GM18867 (cell line): ENCODE measurements at regions not wholly inside any gene's neighbourhood (a gene's known extent, or its start where the extent isn't known, plus 50 kb on each side); places are given as distances from the start of the nearest gene placed in this dataset.

Source experiments
- ATAC-seq: cut with Tn5 transposase; IDR thresholded peaks from one replicate; pipeline ENCODE4 v1.9.1; 2021; ENCODE audit warnings: mild to moderate bottlenecking, moderate library complexity; ENCODE audit not compliant: unreplicated experiment

- no peak for ATAC-seq
Measured at GRCh38 chr11:95295382-95296149, 64.6 kb upstream of the SESN3 start.

GRCh38 chr11:95294701-95295100, 63.7 kb upstream of the SESN3 start:
- ATAC-seq: no peak

GRCh38 chr11:95293116-95293515, 62.1 kb upstream of the SESN3 start:
- ATAC-seq: no peak

DNA sequence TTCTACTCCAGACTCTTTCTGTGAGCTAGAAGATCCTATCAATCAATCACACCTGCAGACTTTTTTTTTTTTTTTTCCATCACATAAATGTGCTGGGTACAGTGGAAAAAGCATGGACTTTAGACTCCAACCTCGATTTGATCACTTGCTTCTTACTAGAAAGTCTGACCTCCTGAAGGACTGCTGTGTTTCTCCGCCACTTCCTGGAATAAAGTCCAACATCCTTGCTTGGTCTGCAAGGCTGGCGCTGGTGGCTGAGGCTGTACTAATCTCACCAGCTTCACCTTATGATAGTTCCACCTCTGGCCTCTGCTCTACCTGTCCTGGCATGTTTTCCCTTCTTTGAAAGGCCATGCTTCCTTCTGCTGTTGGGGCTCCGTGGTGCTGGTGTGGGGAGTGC, 60.9 kb upstream of the SESN3 start:
- ATAC-seq: no peak

- no peak for ATAC-seq
Measured at GRCh38 chr11:95289378-95290101, 58.5 kb upstream of the SESN3 start.

DNA sequence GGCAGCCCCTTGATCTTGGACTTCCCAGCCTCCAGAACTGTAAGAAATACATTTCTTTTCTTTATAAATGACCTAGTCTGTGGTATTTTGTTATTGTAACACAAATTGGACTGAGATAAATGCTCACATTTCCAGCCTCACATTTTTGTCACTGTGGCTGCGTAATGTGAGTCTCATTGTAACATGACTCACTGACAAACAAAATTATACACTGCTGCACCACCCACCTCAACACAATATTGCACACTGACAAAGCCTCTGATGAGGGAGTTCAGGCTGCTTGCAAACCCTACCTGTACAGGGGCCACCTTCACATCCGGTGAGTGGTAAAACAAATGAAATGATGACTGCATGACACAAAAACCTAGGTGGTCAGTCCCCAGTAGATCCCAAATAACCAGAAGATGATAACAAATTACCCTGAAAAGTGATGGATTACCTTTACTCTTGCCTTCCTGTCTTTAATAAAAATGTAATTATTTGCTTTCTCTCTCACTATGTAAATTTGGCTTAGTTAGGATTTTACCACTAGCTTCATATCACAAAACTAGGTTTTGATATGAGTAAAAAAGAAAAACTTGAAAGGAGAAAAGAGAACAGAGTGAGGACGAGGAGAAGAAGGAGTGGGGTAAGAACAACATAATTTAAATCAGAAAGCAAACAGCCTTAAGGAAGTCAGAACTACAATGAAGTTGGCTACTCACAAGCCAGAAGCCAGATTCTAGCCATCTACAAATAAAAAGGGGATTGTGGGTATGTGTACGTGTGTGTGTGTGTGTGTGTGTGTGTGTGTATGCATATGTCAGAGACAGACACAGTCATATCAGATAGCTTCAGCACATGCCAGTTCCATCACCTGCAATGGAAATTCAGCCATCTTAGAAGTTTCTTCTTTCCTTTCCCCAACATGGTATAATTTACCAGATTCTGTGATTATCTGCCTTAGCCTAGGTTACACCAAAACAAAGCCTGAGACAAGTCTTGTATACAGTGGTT, 53.4 kb upstream of the SESN3 start:
- ATAC-seq: no peak

DNA sequence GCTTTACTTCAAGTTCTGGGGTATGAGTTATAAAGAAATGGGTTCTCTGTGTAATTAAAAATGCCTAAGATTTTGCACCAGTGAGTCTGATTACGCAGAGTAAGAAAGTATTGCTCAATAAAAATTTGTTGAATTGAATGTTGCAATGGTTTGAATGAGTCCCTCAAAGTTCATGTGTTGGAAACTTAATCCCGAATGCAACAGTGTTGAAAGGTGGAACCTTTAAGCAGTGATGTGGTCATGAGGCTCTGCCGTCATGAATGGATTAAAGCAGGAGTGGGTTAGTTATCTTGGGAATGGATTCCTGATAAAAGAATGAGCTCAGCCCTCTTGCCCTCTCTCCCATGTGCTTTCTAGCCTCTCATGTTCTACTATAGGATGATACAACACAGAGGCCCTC, 52.6 kb upstream of the SESN3 start:
- ATAC-seq: no peak

DNA sequence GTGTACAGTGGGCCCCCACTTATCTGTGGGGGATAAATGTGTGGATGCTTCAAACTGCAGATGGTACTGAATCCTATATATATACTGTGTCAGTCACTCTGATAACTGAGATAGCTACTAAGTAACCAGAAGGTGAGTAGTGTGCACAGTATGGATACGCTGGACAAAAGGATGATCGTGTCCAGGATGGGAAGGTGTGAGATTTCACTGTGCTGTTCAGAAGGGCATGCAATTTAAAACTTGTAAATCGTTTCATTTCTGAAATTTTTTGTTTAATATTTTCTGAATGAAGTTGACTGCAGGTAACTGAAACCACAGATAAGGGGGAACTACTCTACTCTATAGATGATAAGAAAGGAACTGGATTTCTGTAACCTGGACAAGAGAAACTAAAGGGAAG, 52.1 kb upstream of the SESN3 start:
- ATAC-seq: no peak

GRCh38 chr11:95282291-95282751, 51.3 kb upstream of the SESN3 start:
- ATAC-seq: no peak
